ENCODE measurements at regions not wholly inside any gene's neighbourhood (a gene's known extent, or its start where the extent isn't known, plus 50 kb on each side); places are given as distances from the start of the nearest gene placed in this dataset.

DNA sequence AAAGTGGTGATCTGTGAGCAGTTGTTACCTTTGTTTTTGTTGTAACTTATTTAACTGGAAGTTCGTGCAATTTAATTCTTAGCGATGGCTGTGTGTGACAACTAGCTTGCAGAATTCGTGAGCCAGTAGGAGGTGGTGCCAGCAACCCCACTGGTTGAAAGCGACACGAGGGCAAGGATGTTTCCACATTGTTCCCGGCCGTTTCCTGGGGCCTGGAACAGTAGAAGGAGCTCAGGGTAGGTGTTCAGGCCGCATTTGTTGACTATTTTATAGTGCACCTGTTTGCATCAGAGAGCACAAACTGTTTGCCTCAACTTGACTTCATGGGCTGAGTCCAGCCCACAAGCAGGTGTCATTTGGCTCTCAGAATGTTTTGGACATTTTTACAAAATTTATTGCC lies 112.1 kb upstream of the PTPN1 start:
- TF ChIP-seq, protein P1, sequence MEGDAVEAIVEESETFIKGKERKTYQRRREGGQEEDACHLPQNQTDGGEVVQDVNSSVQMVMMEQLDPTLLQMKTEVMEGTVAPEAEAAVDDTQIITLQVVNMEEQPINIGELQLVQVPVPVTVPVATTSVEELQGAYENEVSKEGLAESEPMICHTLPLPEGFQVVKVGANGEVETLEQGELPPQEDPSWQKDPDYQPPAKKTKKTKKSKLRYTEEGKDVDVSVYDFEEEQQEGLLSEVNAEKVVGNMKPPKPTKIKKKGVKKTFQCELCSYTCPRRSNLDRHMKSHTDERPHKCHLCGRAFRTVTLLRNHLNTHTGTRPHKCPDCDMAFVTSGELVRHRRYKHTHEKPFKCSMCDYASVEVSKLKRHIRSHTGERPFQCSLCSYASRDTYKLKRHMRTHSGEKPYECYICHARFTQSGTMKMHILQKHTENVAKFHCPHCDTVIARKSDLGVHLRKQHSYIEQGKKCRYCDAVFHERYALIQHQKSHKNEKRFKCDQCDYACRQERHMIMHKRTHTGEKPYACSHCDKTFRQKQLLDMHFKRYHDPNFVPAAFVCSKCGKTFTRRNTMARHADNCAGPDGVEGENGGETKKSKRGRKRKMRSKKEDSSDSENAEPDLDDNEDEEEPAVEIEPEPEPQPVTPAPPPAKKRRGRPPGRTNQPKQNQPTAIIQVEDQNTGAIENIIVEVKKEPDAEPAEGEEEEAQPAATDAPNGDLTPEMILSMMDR (conservative IDR thresholded peaks at IDR 0.05), result no peak
- no peak for TF ChIP-seq EZH2 (IDR thresholded peaks at IDR 0.05; ENCODE audit: low read depth)

Measured in PC-9 (cell line).